DND-41 (cell line): ENCODE measurements at regions not wholly inside any gene's neighbourhood (a gene's known extent, or its start where the extent isn't known, plus 50 kb on each side); places are given as distances from the start of the nearest gene placed in this dataset.

Experiments used
- ATAC-seq: fragments of 200-7000 bp; cut with Tn5 transposase; 3 replicates; pipeline ENCODE4 v1.9.1; 2021; ENCODE audit warnings: low read depth; ENCODE audit not compliant: insufficient read depth
- DNase-seq: peaks from one replicate; pipeline ENCODE4 v3.0.0-alpha.2; 2020
- H2AFZ ChIP-seq: 2 replicates; pipeline ENCODE4 v1.6.0; 2012; ENCODE audit warnings: low read depth, low read length
- H3K27ac ChIP-seq: 2 replicates; pipeline ENCODE4 v1.5.1; 2012; ENCODE audit warnings: low read length, inconsistent platforms
- H3K27me3 ChIP-seq: fragments of 200-600 bp; sonication (generic); 2 replicates; pipeline ENCODE4 v1.6.0; 2012; ENCODE audit warnings: low read length, mild to moderate bottlenecking, inconsistent platforms; ENCODE audit not compliant: insufficient read depth, poor library complexity
- H3K36me3 ChIP-seq: 2 replicates; pipeline ENCODE4 v1.5.1; 2012; ENCODE audit warnings: low read length, inconsistent platforms; ENCODE audit not compliant: insufficient read depth
- H3K4me1 ChIP-seq: 2 replicates; pipeline ENCODE4 v1.5.1; 2012; ENCODE audit warnings: mild to moderate bottlenecking, low read length; ENCODE audit not compliant: insufficient read depth
- H3K4me2 ChIP-seq: 2 replicates; pipeline ENCODE4 v1.6.0; 2012; ENCODE audit warnings: mild to moderate bottlenecking, moderate library complexity, low read length, inconsistent platforms; ENCODE audit not compliant: insufficient read depth
- H3K4me3 ChIP-seq, 2 experiments: fragments of 200-600 bp in 1 of 2; shearing (Covaris generic) in 1 of 2; 2 replicates each; pipeline ENCODE4 v1.5.1; 2012 to 2016; ENCODE audit warnings: inconsistent platforms in 2 of 2, low read length in 2 of 2, mild to moderate bottlenecking in 2 of 2, low read depth in 1 of 2, moderate library complexity in 1 of 2
- H3K79me2 ChIP-seq: 2 replicates; pipeline ENCODE4 v1.6.0; 2012; ENCODE audit warnings: low read length, inconsistent platforms; ENCODE audit not compliant: insufficient read depth
- H3K9ac ChIP-seq: 2 replicates; pipeline ENCODE4 v1.6.0; 2012; ENCODE audit warnings: low read depth, mild to moderate bottlenecking, inconsistent platforms, low read length, moderate library complexity
- H3K9me3 ChIP-seq: 2 replicates; pipeline ENCODE4 v1.5.1; 2012; ENCODE audit warnings: low read length, moderate library complexity, mild to moderate bottlenecking, inconsistent platforms; ENCODE audit not compliant: insufficient read depth, severe bottlenecking
- H4K20me1 ChIP-seq: 2 replicates; pipeline ENCODE4 v1.6.0; 2012; ENCODE audit warnings: low read length; ENCODE audit not compliant: insufficient read depth
- EZH2 ChIP-seq: IDR thresholded peaks from 3 replicates; pipeline ENCODE4 v1.6.1; 2012; ENCODE audit warnings: borderline replicate concordance, low read depth, mild to moderate bottlenecking, moderate library complexity, low read length, inconsistent platforms; ENCODE audit not compliant: severe bottlenecking
- TF ChIP-seq, protein P1 (sequence below): IDR thresholded peaks from 2 replicates; pipeline ENCODE4 v1.5.1; 2012; ENCODE audit warnings: borderline replicate concordance, low read length, moderate library complexity, mild to moderate bottlenecking; ENCODE audit not compliant: poor library complexity, severe bottlenecking; ENCODE audit errors: extremely low read depth

DNA sequence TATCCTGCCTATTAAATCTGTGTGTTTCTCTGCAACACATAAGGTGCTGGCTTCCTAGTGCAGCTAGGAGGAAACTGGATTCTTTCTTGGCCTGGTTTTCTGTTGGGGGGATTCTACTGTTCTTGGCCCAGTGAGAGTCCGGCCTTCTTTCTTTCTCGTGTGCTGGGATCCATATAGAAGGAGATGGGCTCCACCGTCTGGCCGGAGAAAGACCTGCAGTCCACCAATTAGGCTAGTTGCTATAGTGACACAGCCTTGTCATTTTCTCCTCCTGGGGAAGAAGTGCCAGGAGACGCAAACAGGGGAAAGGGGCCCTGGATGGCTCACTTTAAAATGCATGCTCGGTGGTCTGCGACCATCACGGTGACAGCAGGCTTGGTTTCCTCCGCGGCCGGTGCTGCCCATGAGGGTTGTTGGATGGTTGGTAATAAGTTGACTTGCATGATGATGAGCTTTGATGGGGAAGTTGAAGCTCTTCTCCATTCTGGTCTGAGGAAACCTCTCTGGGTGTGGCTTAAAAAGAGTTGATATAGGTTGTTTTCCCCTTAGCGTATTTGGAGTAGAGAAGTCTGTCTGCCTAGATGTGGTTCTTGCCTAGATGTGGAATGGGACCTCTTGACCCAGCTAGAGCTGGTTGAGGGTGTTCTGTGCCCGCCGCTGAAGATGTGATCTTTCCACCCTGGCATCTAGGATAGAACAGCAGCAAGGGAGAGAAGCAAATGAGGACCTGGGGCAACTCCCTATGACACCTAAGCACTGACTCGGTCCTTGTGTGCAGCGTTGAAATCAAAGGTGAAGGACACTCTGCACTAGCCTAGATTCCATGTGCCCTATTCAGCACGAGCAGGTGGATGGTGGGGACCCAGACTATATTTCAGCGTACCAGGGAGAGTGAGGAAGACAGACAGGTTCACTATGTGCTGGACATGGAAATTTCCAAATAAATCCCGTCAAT lies 1335.0 kb downstream of the BRD1 start:
- Histone ChIP-seq H4K20me1 (no peaks in the 10 kb centered on the region), H3K4me1 (no peaks in the 10 kb centered on the region), H3K4me2 (no peak overlapping the region), H3K36me3 (no peaks in the 10 kb centered on the region), H3K9me3 (no peaks in the 10 kb centered on the region), H3K9ac (no peak overlapping the region), H2AFZ (no peak overlapping the region), H3K4me3 (no peak overlapping the region), H3K27me3 (no peaks in the 10 kb centered on the region), H3K79me2 (no peaks in the 10 kb centered on the region), H3K27ac (no peak overlapping the region)
- peak; percentile 63 for DNase-seq
- ATAC-seq = peak; percentile 78
- no peak for TF ChIP-seq EZH2
- TF ChIP-seq, protein P1, sequence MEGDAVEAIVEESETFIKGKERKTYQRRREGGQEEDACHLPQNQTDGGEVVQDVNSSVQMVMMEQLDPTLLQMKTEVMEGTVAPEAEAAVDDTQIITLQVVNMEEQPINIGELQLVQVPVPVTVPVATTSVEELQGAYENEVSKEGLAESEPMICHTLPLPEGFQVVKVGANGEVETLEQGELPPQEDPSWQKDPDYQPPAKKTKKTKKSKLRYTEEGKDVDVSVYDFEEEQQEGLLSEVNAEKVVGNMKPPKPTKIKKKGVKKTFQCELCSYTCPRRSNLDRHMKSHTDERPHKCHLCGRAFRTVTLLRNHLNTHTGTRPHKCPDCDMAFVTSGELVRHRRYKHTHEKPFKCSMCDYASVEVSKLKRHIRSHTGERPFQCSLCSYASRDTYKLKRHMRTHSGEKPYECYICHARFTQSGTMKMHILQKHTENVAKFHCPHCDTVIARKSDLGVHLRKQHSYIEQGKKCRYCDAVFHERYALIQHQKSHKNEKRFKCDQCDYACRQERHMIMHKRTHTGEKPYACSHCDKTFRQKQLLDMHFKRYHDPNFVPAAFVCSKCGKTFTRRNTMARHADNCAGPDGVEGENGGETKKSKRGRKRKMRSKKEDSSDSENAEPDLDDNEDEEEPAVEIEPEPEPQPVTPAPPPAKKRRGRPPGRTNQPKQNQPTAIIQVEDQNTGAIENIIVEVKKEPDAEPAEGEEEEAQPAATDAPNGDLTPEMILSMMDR = peak; percentile 87

- H3K4me3 ChIP-seq = no peak overlapping the region
- no peaks in the 10 kb centered on the region for H3K27me3 ChIP-seq
- no peak overlapping the region for H3K4me2 ChIP-seq
- ATAC-seq (no peak), DNase-seq (no peak)
- no peak overlapping the region for H3K27ac ChIP-seq
- H3K4me1 ChIP-seq = no peaks in the 10 kb centered on the region
- H3K9me3 ChIP-seq = no peaks in the 10 kb centered on the region
- no peaks in the 10 kb centered on the region for H3K79me2 ChIP-seq
- no peak overlapping the region for H3K9ac ChIP-seq
- no peaks in the 10 kb centered on the region for H4K20me1 ChIP-seq
- TF ChIP-seq, protein P1 = no peak
- TF ChIP-seq EZH2 = no peak
- H2AFZ ChIP-seq = no peak overlapping the region
- H3K36me3 ChIP-seq = no peaks in the 10 kb centered on the region
Observed at GRCh38 chr22:48491451-48491941, 1336.2 kb downstream of the BRD1 start.

DNA sequence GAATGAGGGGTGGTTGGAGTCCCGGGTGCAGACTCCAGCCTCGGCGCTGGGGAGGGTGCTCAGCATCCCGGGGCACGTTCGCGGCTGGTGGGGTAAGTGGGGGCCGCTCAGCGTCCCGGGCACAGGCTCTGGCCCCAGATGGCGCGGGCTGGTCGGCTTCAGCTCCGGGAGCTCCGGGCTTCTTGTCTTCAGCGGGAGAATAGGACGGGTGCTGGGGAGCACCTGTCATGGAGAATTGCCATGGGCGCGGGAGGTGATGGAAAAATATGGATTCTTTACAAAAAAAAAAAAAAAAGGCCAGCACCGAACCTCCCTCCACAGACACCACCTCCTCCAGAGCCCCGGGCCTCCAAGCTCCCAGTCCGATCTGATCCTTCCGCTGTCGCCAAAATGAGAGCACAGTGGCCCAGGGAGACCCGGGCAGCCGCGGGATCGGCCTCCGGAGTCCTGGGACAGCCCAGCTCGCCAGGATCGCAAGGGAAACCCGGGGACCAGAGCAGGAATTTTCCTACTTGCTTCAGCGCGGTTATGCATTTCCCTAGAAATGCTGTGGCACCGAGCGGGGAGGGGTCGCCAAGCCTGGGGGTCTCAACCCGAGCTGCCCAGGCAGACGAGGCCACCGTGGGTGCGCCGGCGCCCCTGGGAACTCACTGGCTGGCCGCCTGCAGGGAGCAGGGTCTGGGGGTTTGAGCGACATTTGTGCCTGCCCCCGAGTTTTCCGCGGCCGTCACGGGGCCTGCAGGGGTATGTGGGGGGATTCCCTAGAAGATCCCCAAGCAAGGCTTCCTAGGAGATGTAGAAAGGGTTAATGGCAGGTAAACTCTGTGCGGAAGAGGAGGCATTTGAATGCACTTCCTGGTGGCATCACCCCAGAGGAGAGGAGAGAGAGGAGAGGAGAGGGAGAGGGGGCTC lies 1336.9 kb downstream of the BRD1 start:
- Histone ChIP-seq H3K4me3 (no peak overlapping the region), H3K9me3 (no peaks in the 10 kb centered on the region), H3K36me3 (no peaks in the 10 kb centered on the region), H3K27me3 (no peaks in the 10 kb centered on the region), H2AFZ (no peak overlapping the region), H3K27ac (no peak overlapping the region), H3K4me1 (no peaks in the 10 kb centered on the region), H3K4me2 (no peak overlapping the region), H3K79me2 (no peaks in the 10 kb centered on the region), H3K9ac (no peak overlapping the region), H4K20me1 (no peaks in the 10 kb centered on the region; the same call in 1 of the 2 replicates)
- TF ChIP-seq, protein P1 = no peak
- TF ChIP-seq EZH2 = no peak
- DNase-seq = no peak
- no peak for ATAC-seq
